Fibroblast of skin of left biceps (primary cell): ENCODE measurements at regions not wholly inside any gene's neighbourhood (a gene's known extent, or its start where the extent isn't known, plus 50 kb on each side); places are given as distances from the start of the nearest gene placed in this dataset.

ENCODE experiments used
- DNase-seq, 2 experiments: peaks; one replicate each; pipeline ENCODE4 v3.0.0-alpha.2; 2013; ENCODE audit warnings: low read depth in 2 of 2

DNA sequence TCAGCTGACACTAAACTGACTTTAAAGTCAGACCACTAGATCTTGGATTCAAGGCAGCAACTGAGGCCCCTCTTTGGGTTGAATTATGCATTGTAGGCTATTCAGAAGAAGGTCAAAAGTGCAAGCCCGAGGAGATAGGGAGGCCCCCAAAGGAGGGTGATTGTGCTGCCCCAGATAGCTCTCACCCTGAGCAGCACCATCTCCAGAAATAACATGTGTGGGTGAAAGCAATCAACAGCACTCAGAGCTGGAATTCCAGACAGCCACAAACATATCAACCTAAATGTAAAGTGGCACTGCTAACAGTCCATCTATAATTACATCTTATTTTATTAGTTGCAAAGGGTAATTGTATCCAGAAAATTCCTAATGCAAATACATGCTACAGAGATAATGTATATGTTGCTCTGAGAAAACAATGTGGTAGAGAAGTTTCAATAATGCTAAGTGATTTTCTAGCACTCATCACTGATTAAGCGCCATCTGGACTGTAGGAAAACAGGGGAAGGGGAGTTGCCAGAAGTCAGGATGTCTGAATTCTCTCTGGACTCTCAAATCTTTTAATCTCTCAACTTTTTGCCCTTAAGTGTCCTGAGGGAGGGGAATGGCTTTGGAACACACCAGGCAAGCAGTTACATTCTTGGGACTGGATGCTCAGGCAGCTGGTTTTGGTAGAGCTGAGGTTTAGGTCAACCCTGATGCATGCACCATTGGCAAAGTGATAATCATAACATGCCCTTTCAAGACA, 61.8 kb upstream of the SFRP2 start:
- DNase-seq: no peak

GRCh38 chr4:153844144-153844543, 55.3 kb upstream of the SFRP2 start:
- DNase-seq: no peak
